GM18502 (cell line): ENCODE measurements at regions not wholly inside any gene's neighbourhood (a gene's known extent, or its start where the extent isn't known, plus 50 kb on each side); places are given as distances from the start of the nearest gene placed in this dataset.
"Not testable (repeated sequence)": the region's sequence is repeated elsewhere in the genome, so short reads cannot be mapped to it uniquely, and the experiment has no call there.

Experiments
- ATAC-seq: cut with Tn5 transposase; IDR thresholded peaks from one replicate; pipeline ENCODE4 v1.9.1; 2021; ENCODE audit warnings: mild to moderate bottlenecking; ENCODE audit not compliant: unreplicated experiment, poor library complexity

DNA sequence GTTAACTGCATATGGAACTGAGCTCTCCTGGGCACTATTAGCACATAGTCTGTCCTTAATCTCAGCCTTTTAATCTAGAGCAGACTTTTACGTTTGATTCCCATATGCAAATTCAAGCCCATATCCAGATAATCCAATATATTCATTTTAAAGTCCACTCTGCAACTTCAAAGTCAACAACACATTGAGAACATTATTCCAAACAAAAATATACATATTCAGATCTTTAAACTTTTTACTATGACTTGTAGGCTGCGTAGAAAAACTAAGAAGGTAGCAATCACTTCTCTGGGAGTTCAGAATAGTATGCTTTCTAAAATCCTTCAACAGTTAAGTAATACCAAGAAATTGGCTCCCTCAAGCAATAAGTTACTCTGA is 499.4 kb downstream of the SPATA31D1 start:
- no peak for ATAC-seq

DNA sequence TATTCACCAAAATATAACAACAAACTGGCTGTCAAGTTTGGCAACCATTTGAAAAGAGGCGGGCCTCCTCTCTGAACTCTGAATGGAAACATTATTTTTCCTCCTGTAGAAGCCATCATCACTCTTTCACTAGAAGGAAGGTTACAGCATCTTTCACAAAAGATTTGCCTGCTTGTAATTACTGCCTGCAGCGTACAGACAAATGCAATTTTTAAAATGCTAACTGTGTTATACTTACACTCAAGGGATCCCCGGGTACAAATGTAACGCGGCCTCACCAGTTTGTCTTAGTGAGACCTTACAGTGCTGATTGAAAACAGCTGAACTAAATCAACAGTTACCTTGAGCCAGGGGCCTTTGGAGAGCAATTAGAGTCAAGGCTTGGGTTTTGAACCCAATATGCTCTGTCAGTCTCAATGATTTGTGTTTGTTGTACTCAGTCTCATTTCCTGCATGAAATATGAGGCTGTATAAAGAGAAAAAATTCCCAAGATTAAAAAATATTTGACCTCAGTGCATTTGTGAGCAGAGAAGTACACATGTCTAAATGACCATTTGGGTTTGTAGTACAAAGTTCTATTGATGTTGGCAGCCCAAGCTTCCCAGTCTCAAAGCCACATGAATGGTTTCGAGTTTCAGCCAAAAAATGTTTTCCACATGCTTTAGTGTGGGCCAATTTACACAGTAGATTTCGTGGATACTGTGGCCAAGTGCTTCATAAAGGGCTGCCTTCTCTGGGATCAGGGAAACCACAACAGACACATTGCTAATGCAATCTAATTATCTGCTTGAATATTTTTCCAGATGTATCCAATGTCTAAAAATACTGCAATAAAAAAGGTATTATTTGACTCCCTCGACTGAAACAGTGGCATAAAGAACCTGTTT is 500.0 kb downstream of the SPATA31D1 start:
- ATAC-seq = no peak

DNA sequence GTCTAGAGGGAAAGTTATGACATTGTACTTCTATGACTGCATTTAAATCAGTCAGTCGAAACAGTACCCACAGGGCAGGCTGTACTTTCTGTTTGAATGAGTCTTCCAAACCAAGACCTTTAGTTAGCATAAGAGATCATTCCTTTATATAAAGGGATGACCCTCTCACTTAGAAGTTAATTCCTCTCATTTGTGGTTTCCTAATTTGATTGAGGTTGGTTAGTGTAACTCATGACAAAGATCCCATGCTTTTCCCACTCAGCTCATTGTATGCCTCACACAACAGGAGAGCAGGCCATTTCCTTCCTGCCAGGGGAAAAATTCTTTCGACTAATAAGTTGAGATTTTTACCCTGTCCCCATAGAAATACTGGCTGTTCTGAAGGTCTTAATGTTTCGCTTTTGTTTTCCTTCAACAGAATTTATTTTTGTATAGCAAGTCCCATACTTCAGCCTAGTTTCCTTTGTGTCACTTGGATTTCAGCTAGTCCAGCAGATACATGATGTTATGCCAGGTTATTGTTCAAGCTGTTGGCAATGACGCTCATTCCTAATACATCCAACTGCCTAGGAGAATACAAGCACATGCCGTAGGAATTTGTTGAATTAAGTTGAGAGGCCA is 500.7 kb downstream of the SPATA31D1 start:
- no peak for ATAC-seq

DNA sequence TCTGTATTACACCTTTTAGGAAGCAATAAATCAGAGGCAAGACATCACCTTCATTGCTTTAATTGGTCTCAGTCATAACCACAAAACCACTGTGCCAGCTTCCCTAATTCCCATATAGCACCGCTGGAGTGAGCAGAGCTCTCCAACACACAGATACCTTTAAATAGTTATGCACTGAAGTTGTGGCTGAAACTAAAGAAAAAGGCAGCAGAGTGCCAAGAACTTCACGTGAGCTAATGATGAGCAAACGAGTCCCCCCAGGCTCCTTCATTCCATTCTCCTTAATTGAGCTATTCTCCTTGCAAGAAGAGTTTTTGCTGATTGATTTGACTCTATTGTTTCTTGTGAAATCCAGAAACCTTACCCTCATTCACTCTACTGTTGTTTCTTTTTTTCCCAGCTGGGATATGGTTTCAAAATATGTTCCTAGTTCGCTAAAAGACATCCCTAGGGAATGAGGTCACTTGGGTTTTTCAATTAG is 501.5 kb downstream of the SPATA31D1 start:
- no peak for ATAC-seq

DNA sequence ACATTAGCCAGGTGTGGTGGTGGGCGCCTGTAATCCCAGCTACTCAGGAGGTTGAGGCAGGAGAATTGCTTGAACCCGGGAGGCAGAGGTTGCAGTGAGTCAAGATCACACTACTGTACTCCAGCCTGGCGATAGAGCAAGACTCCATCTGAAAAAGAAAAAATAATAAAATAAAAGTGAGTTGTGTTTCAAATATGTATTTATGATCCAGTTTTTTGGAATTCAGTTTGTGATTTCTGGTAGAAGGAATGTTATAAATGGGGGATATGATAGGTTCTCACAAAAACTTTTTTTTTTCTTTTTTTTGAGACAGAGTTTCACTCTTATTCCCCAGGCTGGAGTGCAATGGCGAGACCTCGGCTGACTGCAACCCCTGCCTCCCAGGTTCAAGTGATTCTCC is 502.2 kb downstream of the SPATA31D1 start:
- ATAC-seq = not testable (repeated sequence)

DNA sequence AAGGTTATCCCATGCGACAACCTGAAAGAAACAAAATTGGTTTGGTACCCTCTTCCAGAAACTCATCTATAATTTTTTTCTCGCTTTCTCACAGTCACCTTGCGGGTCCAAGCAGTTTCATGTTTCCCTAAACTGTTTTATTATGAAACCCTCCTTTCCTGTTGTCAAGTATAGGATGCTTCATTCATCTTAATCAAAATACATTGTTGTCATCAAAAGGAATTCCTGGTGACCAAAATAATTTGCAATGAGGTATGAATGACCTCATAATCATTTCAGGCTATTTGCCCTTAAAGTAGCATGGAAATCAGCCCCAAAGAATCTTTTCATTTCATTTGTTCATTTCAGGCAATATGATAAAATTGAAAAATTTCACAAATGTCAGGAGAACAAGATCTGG is 503.0 kb downstream of the SPATA31D1 start:
- ATAC-seq = no peak

DNA sequence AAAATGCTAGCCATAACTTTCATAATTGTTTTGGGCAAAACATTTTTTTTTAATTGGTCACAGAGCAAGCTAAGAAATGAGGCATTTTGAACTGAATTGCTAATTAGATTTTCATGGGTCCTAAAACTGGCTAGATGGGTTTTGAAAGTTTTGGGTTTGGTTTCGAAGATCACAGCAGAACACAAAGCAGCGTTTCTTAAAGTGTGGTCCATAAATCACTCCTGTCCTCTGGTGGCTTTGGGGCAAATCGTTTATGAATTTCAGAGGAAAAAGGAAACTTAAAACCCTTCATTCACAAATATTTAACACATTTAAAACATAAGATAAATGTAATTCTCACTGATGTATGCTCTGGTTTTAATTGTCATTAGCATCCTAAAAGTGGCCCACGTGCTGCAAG is 503.7 kb downstream of the SPATA31D1 start:
- no peak for ATAC-seq

DNA sequence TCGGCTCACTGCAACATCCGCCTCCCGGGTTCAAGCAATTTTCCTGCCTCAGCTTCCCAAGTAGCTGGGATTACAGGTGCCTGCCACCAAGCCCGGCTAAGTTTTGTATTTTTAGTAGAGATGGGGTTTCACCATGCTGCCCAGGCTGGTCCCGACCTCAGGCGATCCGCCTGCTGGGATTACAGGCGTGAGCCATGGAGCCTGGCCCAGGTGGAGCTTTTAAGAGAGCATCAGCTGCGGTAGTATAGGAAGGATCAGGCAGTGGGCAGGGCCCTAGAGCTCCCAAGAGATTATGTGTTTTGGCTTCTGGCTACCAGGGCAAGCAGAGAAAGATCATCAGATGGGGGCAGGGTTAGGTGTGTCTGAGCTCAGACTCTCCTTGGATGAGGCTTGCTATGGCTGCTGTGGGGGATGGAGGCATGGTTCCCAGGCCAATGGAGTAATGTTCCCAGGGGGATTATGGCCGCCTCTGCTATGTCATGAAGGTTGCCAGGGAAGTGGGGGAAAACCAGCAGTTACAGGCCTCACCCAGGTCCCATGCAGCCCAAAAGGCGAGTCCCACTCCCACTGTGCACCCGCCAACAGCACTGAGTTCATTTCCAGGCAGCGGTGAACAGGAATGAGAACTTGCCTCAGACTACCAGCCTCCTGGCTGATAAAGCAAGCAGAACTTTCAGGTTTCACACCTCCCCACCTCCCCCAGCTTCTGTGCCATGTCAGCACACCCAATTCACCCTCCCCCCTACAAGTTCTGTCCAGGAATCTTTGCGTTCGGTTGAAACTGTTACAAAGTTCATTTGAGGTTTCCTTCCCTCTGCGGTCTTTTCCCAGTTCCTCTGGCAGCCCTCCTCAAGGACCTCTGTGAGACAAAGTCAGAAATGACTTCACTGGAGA is 507.6 kb downstream of the SPATA31D1 start:
- ATAC-seq = no peak

DNA sequence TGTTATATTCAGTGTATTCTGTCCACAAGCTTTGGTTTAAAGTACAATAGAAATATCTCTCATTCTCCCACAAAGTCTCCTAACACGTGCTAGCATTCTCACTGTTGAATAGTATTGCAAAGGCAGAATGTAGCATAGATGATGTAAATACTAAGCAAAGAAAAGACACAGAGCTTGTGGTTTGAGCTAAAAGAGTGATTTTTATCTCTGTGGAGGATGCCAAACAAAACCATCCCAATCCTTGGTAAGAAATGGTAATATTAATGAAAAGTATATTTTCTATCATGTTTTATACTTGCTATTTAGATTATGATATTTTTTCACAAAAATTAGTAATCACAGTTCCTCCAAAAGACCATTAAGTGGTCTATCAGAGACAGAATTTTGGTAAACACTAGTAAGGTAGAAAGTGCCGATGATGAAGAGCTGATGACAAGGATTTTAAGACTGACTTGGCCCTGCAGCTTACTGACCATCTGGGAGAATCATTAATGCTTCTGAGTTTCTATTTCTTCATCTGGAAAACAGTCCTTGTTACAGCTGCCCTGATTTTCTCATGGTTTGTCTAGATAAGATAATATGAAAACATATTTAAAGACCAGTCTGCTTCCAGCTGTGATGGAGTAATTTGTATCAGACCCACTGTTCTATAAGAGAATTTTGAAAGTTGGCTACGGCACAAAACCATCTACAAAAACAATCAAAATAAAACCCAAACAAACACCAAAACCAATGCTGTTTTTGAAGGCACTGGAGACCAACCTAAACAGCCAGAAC is 510.2 kb downstream of the SPATA31D1 start:
- no peak for ATAC-seq

DNA sequence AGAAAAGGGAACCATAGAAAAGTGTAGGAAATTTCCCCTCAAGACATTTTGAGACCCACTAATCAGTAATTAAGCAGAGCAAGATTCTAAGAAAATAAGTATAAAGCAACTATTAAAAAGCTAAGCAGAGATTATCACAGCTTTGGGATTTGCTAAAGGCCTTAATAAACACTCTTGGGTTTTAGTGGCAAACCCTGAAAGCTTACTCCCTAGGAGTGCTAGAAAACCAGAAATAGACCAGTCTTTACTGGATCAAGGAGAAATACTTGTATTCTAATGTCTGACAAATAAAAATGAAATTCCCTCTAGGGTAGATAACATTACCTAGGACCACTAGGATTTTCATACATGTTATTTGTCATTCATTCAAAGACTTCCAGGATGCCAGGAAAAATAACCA is 510.8 kb downstream of the SPATA31D1 start:
- no peak for ATAC-seq

DNA sequence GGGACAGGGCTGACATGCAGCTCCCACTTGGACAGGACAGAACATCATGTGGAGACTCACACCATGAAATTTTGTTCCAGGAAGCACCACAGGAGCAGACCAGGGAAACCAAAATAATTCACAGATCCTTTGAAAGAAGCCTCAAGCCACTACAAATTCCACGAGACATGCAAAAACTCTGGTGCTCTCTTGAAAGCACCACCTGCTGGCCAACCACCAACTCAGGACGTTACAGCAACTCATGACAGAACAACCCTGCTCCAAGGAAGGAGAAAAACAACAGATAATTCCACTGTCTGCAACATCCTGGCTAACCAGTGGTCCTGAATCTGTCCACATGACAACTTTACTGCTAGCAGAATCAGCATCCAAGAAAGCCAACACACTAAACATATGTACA is 516.0 kb downstream of the SPATA31D1 start:
- no peak for ATAC-seq

DNA sequence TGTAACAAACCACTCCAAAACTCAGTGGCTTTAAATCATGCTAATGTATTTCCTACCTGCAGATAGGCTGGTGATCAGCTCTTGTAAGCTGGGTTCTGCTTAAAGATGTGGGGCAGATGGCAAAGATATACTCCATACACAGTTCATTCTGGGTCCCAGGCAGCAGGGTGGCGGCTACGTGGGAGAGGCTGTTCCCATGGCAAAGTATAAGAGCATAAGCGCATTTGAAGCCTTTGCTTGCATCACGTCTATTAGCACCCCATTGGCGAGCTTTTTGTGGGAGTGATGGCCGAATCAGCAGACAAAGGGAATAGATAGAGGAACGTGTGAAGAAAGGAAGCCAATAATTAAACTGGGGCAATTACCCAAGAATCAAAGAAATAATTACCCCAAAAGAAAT is 523.1 kb downstream of the SPATA31D1 start:
- ATAC-seq = no peak

DNA sequence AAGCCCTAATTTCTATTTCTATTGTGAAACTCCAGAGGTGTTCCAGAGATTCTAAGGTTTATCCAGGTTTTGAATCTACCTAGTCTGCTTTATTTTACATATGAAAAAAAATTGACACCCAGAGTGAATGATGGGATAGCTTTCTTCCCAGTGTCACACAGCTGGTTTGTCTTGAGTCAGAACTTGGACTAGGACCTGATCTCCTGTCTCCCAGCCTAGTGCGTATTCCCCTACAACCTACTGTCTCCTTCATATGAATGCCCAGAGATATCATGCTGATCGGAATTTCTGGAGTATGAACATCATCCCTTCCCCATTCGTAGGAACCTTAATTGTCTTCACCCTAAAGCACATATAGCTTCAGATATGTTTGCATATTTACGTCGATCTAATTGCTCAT is 524.2 kb downstream of the SPATA31D1 start:
- ATAC-seq = no peak

DNA sequence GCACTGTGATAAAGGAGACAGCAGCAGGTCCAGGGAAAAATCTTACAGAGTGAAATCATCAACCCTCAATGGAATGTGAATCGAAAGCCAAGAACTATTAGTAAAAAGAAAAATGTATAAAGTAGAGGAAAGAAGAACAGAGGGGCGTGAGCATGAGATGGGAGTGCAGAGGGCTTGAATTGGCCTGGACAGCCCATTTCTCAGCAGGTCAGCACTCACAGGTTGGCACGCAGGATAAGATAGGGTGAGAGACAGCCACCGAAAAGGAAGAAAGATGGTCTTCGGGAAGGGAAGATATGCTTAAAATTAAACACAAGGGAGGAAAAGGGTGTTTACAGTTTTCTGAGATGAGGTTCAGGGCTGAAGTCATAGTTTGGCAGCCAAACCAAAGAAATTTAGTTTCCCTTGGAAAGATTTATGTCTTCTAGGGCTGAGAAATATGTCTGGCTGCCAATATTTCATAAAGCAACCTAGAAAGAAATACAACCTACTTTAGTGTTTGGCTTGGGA is 524.7 kb downstream of the SPATA31D1 start:
- ATAC-seq = no peak

DNA sequence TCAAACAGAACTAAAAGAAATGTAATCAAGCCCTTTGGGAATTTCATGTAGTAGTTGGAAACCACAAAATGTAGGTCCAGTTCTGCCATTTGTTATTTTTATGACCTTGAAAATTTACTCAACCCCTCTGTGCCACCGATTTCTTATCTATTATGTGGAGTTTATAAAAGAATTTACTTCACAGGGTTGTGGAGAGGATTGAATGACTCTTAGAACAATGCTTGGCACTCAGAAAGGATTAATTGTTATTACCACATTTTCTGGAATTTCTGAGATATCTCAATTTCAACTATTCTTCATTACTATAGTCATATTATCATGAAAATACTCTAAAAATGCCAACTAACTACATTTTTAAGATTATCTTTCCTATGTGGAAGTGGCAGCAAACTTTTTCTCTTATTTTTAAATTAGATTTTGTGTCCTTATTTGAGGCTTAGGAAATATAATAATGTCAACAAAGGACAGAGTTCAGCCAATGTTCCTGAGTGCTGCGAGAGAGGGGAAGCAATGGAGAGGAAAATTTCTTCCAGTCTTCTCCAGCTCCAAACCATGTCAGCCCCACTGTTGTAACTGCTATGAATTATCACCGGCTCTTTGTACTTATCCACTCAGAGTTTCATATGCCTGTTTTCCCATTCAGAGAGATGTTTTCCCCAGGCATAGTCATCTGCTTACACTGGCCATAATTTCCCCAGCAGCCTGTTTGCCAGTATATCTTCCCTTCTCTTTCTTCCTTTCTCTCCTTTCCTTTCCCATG is 525.6 kb downstream of the SPATA31D1 start:
- ATAC-seq = no peak

DNA sequence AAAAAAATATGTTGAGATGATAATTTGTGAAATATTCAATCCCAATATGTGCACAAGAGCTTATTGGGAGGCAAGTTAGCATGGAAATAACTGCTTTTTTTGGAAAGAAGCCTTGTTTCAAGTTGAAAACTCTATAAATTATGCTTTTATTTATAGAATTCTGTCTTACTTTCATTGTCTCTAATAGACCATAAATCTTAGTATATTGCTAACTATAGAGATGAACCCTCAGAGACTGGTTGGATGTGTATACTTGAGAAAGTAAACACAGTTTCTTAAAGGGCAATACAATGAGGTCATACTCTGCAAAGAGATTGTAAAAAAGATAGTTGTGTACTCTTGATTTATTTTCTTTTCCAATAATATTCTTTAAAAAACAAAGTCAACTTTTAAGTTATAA is 530.3 kb downstream of the SPATA31D1 start:
- ATAC-seq = no peak

DNA sequence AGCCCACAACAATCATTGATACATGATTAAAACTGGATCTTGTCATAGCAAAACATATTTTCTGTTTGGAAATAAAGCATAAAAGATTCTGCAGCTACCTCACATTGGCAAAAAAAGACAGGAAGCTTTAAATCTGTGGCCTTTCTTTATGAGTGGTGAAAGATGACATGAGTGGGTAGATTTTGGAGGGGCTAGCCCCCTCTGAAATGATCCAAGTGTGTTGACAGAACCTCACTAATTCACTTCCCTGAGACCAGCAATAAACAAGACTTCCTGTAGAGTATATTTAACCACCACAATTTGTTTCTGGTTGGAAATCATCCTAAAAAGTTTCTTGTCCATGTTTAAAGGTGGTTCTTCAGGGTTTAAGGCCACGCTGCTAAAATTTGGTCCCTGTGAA is 530.8 kb downstream of the SPATA31D1 start:
- no peak for ATAC-seq

DNA sequence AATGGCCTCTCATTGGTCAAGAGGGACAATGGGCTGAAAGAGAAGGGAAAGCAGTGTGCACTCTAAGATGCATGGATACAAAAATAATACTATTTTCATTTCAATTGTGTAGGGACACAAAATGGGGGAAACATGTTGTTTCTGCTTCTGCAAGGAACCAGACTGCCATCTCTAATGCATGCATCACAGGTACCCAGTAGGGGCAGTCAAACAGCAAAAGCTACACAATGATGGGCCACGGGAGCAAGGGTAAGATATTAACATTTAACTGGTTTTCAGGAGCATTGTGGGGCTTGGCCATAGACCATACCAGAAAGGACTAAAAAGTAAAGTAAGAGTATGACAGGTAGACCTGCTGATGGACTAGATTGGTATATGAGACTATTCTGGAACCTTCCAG is 535.8 kb downstream of the SPATA31D1 start:
- no peak for ATAC-seq

DNA sequence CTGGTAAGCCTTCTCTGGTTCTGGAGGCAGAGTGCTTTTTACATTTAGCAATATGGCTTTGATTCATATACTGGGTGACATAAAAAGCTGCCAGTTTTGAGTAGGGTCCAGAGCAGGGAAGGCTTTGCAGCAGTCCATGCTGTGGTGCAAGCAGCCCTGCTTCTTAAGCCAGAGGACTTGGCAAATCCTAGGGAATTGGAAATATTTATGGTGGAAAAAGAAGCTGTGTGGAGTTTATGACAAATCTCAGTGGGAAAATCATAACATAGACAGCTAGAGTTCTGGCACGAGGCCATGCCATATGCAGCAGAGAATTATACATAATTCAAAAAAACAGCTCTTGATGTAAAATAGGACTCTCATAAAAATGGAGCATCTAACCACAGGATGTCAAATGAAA is 536.4 kb downstream of the RASEF start:
- ATAC-seq = no peak
